ENCODE measurements at regions not wholly inside any gene's neighbourhood (a gene's known extent, or its start where the extent isn't known, plus 50 kb on each side); places are given as distances from the start of the nearest gene placed in this dataset.

DNA sequence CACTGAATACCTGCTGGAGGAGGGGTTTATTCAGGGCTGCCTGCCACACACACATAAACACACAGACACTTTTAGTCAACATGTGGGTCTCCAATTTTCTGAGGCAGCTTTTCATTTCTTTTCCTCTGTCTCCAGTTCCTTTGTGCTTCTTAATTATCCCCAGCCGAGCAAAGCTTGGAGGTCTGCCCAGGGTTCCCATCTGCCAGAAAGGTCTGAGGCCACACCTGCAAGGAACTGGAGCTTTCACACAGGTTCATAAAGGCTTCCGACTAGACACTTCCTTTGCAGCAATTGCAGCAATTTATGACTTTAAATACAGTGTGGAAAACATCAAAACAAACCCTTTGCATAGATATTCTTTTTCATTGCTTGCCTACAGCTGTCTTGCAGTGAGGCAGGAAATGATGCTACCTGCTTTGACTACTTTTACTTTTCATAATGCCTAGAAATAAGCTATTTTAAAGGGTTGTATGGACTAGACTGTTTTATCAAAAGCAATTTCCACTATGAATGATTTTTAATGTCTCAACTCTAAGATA lies 1318.9 kb downstream of the AACS start:
- no peak for DNase-seq (ENCODE audit: low spot score)

GRCh38 chr12:126385785-126386184 lies 1320.5 kb downstream of the AACS start:
- no peak for DNase-seq (ENCODE audit: low spot score)

DNA sequence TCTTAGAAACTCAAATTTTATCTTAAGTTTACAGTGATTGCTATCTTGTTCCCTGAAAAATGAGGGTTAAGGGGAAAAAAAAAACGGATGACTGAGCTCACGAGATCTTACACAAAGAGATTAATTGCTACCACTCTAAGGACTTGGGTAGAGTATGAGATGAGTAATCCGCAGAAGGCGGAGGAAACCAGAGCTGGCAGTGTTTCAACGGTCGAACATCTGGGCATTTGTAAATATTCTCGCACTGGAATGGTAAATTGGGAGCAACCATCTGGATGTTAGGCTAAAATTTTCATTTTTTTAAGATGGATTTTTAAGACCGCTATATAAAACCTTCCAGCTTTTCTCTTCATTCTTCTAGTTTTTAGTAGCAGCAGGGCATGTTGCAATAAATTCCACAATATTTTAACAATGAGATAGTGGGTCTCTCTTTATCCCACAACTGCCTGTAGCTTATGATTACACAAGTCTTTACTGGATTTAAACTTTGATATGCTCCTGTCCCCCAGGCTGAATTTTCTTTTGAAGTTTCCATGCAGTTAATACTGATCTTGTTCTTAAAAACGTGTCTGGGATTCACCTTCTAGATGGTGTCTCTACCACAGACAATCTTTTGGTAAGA lies 1324.1 kb downstream of the AACS start:
- no peak for DNase-seq (ENCODE audit: low spot score)

DNA sequence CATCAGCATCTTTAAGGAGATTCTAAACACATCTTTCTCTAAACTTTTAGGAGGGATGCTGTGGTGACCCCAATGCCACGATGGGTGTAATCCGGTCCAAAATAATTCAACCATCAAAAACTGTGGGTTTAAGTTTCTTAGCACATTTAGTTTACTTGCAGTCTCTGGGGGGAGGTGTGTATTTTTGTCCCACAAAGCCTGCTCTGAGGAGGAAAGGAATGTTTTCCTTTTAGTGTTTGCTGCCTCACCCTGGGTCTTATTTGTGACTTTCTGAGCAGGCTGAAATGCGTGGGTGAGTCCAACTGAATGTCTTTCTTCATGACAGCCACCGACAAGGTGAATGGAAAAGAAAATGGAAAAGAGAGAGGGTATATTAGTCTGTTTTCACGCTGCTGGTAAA lies 1324.7 kb downstream of the AACS start:
- no peak for DNase-seq (ENCODE audit: low spot score)

- DNase-seq (ENCODE audit: low spot score): no peak
Measured at GRCh38 chr12:126390969-126391566, 1325.8 kb downstream of the AACS start.

DNA sequence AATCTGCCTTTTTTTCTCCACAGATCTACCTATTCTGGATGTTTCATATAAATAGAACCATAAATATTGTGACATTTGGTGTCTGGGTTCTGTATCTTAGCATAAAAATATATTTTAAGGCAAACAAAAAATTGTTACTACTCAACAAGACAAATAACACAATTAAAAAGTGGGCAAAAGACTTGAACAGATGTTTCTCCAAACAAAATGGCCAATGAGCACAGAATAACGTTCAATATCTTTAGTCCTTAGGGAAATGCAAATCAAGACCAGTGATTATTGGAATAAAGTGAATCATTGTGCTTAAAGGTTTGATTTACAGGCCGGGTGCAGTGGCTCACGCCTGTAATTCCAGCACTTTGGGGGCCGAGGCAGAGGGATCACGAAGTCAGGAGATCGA lies 1331.3 kb downstream of the AACS start:
- no peak for DNase-seq (ENCODE audit: low spot score)

DNA sequence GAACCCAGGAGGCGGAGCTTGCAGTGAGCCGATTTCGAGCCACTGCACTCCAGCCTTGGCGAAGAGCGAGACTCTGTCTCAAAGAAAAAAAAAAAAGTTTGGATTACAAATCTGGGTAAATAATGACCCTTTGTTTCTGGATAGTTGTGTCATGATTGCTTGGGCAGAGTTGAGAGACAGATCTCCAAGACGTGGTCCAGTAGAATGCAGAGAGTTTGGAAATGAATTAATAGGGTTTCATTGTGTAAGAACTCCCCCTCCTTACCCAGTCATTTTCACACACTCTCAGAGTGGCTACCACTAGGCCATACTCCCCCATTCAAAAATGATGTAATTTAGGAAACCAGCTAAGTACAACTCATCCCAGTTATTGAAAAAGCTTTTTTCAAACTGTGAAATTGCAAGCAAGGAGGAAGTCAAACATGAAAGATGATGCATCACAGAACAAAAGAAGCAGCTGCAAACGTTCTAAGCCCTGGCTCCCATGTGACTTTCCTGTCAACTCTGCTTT lies 1331.9 kb downstream of the AACS start:
- DNase-seq (ENCODE audit: low spot score): peak; percentile 86

- DNase-seq (ENCODE audit: low spot score): no peak
Measured at GRCh38 chr12:126397660-126398059, 1332.4 kb downstream of the AACS start.

DNA sequence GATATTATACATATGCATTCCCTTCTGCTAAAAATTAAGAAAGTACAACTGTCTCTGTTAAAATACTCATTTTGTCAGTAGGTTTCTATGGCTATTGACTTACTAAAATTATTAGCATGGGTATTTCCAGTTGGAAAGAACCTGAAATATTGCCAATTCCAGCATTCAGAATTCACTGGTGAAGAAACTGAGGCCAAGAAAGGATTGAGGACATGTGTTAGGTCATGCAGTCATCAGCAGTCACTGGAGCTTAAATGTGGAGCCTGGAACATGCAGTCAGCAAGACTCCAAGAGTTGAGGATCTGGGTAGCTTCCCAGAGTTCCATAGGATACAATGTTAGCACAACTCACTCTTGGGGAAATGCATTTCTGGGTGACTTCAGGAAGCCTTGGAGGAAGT lies 1335.6 kb downstream of the AACS start:
- DNase-seq (ENCODE audit: low spot score): no peak

- DNase-seq (ENCODE audit: low spot score): no peak
Measured at GRCh38 chr12:126404293-126404881, 1339.2 kb downstream of the AACS start.

DNA sequence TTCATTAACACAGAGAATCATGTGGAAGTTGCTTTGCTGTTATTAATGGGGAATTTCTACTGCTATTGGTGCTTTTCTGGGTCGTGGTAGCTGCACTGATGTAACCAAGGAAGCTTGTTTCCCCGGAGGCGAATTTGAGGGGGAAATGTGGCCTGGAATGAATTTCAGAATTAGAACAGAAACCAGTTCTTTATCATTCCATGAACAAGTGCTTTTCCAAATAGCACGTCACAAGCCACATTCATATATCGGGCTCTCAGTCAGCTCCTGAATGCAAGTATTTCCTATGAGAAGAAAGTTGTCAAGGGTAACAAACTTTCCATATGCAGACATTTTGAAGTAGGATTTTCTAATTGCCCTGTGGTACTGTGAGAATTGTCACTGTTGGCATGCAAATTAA lies 1353.2 kb downstream of the AACS start:
- no peak for DNase-seq (ENCODE audit: low spot score)

DNA sequence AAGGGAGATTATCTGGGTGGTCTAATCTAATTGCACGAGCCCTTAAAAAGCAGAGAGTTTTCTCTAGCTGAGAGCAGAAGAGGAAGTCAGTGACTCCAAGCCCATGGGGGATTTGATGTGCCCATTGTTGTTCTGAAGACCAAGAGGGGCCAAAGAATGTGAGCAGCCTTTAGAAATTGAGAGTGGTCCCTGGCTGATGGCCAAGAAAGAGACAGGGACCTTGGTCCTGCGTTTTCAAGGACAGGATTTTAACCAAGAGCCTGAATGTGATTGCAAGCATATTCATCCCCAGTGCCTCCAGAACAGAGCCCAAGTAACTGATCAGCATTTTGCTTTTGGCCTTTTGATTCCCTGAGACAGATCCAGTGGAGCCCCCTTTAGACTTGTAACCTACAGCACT lies 1353.9 kb downstream of the AACS start:
- DNase-seq (ENCODE audit: low spot score): no peak

DNA sequence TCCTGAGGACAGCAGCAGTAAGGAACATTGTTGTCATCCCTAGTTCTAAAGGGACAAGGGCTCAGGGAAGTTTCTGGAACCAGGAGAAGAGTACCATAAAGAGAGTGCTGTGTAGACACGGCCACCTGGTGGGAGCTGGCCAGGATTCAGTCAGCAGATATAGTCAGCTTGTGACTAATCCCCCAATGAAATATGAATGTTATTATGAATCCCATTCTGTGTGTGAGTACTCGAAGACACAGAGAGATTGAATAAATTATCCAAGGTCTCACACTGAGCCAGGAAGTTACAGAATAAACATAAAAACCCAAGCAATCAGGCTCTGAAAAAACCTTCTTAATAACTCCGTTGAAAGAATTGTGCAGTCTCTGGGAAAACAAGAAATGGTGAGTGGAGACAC lies 1359.5 kb downstream of the AACS start:
- no peak for DNase-seq (ENCODE audit: low spot score)

GRCh38 chr12:126425264-126425663 lies 1360.0 kb downstream of the AACS start:
- no peak for DNase-seq (ENCODE audit: low spot score)

GRCh38 chr12:126428769-126429168 lies 1363.5 kb downstream of the AACS start:
- DNase-seq (ENCODE audit: low spot score): no peak

- no peak for DNase-seq (ENCODE audit: low spot score)
Measured at GRCh38 chr12:126430921-126431320, 1365.7 kb downstream of the AACS start.

- peak; percentile 6 for DNase-seq (ENCODE audit: low spot score)
Measured at GRCh38 chr12:126431767-126432166, 1366.5 kb downstream of the AACS start.

DNA sequence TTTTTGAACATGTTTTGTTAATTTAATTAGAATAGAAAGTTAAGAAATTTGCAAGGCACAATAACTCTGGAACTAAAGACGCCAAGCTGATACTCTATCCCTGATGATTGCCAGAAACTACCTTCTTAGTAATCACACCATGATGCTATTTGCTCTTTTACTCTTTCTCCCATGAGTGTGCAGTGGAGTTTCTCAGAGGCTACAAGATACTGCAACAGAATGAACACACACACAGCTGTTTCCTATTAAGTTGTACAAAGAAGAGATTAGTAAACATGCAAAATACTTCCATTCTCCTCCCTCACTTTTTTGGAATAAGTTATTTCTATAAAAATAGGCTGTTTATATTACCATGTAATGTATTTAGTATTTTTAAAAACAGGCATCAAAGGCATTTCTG lies 1367.5 kb downstream of the AACS start:
- no peak for DNase-seq (ENCODE audit: low spot score)

DNA sequence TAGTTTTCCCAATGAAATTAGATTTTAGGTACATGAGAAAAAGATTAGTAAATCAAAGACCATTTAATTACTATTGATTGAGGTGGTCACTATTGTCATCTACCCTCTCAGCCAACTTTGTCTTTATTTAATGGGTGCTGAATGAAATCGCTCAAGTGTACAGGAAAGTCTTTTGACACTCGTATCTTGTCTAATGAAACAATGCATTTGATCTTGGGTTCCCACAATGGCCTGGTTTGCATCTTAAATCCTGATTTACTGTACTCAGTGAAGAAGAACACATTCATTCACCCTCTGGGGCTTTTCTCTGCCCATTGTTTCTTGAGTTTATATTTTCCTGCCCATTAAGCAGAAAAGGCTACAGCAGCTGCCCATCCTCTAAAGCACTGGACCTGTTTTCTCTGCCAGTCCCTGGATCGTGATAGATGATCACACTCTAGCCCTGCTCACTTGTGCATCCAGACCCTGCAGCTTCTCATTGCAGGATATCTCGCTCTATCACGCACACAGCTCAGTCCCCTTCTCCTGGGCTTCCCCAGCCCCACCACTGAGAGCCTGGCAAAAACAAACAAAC lies 1369.3 kb downstream of the AACS start:
- DNase-seq (ENCODE audit: low spot score): no peak

- no peak for DNase-seq (ENCODE audit: low spot score)
Measured at GRCh38 chr12:126436041-126436440, 1370.8 kb downstream of the AACS start.

- no peak for DNase-seq (ENCODE audit: low spot score)
Measured at GRCh38 chr12:126437934-126438333, 1372.7 kb downstream of the AACS start.

DNA sequence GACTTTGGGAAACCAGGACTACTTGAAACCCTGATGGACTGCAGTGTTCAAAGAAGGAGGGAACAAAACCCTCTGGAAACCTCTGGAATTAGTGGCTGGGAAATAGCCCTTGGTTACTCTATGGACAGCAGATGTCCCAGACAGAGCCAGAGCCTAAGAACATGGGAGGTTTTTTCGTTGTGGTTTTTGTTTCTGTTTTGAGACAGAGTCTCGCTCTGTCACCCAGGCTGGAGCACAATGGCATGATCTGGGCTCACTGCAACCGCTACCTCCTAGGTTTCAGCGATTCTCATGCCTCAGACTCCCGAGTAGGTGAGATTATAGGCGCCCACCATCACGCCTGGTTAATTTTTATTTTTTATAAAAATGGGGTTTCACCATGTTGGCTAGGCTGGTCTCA lies 1378.7 kb downstream of the AACS start:
- DNase-seq (ENCODE audit: low spot score): no peak

GRCh38 chr12:126447346-126447745 lies 1382.1 kb downstream of the AACS start:
- DNase-seq (ENCODE audit: low spot score): no peak
